ENCODE measurements at regions not wholly inside any gene's neighbourhood (a gene's known extent, or its start where the extent isn't known, plus 50 kb on each side); places are given as distances from the start of the nearest gene placed in this dataset.

DNA sequence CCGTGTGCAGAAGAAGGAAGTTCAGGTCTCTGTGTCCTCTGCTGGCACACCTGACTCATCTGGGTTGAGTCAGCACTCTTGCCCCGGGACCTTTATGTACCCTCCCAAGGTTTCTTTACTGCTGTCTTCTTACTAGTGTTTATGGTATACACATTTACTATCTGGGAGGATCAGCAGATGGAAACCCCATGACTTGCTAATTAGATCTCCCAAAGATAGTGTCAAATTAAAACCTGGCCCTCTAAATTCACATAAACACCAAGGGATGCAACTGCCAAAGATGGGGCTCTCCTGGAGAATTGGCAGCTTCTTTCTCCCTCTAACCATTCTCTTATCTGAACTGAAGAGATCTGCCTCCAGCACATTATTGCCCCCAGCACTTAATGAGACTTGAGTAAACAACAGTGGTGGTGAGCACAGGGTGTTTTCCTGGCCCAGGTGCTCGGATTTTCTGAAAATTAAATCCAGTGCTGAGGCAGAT lies 718.1 kb upstream of the SOX9 start:
- TF ChIP-seq, protein P1, sequence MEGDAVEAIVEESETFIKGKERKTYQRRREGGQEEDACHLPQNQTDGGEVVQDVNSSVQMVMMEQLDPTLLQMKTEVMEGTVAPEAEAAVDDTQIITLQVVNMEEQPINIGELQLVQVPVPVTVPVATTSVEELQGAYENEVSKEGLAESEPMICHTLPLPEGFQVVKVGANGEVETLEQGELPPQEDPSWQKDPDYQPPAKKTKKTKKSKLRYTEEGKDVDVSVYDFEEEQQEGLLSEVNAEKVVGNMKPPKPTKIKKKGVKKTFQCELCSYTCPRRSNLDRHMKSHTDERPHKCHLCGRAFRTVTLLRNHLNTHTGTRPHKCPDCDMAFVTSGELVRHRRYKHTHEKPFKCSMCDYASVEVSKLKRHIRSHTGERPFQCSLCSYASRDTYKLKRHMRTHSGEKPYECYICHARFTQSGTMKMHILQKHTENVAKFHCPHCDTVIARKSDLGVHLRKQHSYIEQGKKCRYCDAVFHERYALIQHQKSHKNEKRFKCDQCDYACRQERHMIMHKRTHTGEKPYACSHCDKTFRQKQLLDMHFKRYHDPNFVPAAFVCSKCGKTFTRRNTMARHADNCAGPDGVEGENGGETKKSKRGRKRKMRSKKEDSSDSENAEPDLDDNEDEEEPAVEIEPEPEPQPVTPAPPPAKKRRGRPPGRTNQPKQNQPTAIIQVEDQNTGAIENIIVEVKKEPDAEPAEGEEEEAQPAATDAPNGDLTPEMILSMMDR (IDR thresholded peaks at IDR 0.05; ENCODE audit: unreplicated experiment): no peak
- ChIA-PET CTCF (interaction anchor here (0.5 to 0.6 kb wide), 2 partner anchors 11 to 527 kb away, joined by 3 to 7 read pairs; no protein-coding TSS in a partner anchor), POLR2A (interaction anchor here (0.6 to 3.6 kb wide), 10 partner anchors 10 to 66 kb away, joined by 3 to 16 read pairs (median 4); no protein-coding TSS in a partner anchor)
- intact Hi-C loops (cut with micrococcal nuclease): loop anchor here (5.0 kb wide), 1 partner anchor 60 kb away; no protein-coding TSS in a partner anchor
- peak; percentile 81 for DNase-seq (ENCODE audit: unreplicated experiment)
- H3K36me3 Mint-ChIP-seq (ENCODE audit: insufficient read depth, unreplicated experiment): no peaks in the 10 kb centered on the region
- H3K27me3 Mint-ChIP-seq (ENCODE audit: insufficient read depth, unreplicated experiment): no peaks in the 10 kb centered on the region
- BruUV-seq (replicated peaks): no TSS peak
- H3K4me1 Mint-ChIP-seq (ENCODE audit: insufficient read depth, unreplicated experiment): peaks cover 30% of the 10 kb centered on the region
- H3K27ac Mint-ChIP-seq (ENCODE audit: low read depth, unreplicated experiment): peak overlapping the region; percentile 88
- no peak overlapping the region for H3K4me3 Mint-ChIP-seq (ENCODE audit: unreplicated experiment)
- H3K9me3 Mint-ChIP-seq (ENCODE audit: unreplicated experiment): no peaks in the 10 kb centered on the region

DNA sequence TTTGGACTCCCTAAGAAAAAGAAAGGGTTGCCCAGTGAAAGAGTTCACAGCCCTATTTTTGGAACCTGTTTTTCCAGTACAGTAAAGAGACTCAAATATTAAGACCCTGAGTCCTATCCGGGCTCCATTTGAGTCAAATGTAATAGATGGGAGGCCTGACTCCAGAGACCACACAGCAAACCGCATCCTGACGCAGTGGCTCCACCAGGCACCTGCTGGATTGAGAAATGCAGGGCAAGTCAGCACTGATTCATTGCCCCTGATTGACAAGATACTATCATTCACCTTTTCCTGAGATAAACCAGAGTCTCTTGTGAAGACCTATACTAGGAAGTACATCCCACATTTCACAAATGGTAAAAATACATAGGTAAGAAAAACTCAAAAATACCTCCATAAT lies 715.7 kb upstream of the SOX9 start:
- CTCF ChIA-PET: no interaction called here
- no peaks in the 10 kb centered on the region for H3K9me3 Mint-ChIP-seq (ENCODE audit: unreplicated experiment)
- POLR2A ChIA-PET: interaction anchor here (0.8 kb wide), 1 partner anchor 19 kb away, joined by 3 read pairs; no protein-coding TSS in a partner anchor
- H3K4me1 Mint-ChIP-seq (ENCODE audit: insufficient read depth, unreplicated experiment): peaks cover 40% of the 10 kb centered on the region
- intact Hi-C loops (cut with micrococcal nuclease): no loop called here
- H3K27me3 Mint-ChIP-seq (ENCODE audit: insufficient read depth, unreplicated experiment): no peaks in the 10 kb centered on the region
- TF ChIP-seq, protein P1 (IDR thresholded peaks at IDR 0.05; ENCODE audit: unreplicated experiment): no peak
- H3K4me3 Mint-ChIP-seq (ENCODE audit: unreplicated experiment): no peak overlapping the region
- no peaks in the 10 kb centered on the region for H3K36me3 Mint-ChIP-seq (ENCODE audit: insufficient read depth, unreplicated experiment)
- peak; percentile 64 for DNase-seq (ENCODE audit: unreplicated experiment)
- BruUV-seq (replicated peaks): no TSS peak
- peak overlapping the region; percentile 42 for H3K27ac Mint-ChIP-seq (ENCODE audit: low read depth, unreplicated experiment)

DNA sequence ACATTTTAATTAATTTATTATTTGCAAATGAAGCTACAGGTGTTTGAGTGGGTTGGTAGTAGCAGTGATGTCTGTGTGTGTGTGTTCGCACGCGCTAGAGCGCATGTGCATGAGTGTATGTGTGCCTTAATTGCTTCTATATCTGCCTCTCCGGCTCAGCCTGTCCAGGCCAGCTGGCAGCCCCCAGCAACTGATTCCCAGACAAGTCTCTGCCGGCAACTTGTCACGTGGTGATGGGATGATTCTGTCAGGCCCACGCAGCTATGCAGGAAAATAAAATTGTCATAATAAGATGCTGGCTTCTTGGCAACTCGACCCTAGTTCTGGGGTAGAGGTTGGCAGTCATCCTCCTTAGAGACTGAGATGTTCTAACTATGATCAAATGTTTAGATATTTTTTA lies 712.8 kb upstream of the SOX9 start:
- no peaks in the 10 kb centered on the region for H3K9me3 Mint-ChIP-seq (ENCODE audit: unreplicated experiment)
- H3K4me3 Mint-ChIP-seq (ENCODE audit: unreplicated experiment): no peak overlapping the region
- no peaks in the 10 kb centered on the region for H3K27me3 Mint-ChIP-seq (ENCODE audit: insufficient read depth, unreplicated experiment)
- intact Hi-C loops (cut with micrococcal nuclease): no loop called here
- TF ChIP-seq, protein P1 (IDR thresholded peaks at IDR 0.05; ENCODE audit: unreplicated experiment): no peak
- H3K27ac Mint-ChIP-seq (ENCODE audit: low read depth, unreplicated experiment): no peak overlapping the region
- ChIA-PET CTCF (interaction anchor here (0.7 kb wide), 1 partner anchor 711 kb away, joined by 3 read pairs; no protein-coding TSS in a partner anchor), POLR2A (interaction anchor here (0.8 to 1.7 kb wide), 3 partner anchors 9 to 31 kb away, joined by 3 read pairs; no protein-coding TSS in a partner anchor)
- no peak for DNase-seq (ENCODE audit: unreplicated experiment)
- H3K4me1 Mint-ChIP-seq (ENCODE audit: insufficient read depth, unreplicated experiment): peaks cover 39% of the 10 kb centered on the region
- H3K36me3 Mint-ChIP-seq (ENCODE audit: insufficient read depth, unreplicated experiment): no peaks in the 10 kb centered on the region
- BruUV-seq (replicated peaks): no TSS peak

DNA sequence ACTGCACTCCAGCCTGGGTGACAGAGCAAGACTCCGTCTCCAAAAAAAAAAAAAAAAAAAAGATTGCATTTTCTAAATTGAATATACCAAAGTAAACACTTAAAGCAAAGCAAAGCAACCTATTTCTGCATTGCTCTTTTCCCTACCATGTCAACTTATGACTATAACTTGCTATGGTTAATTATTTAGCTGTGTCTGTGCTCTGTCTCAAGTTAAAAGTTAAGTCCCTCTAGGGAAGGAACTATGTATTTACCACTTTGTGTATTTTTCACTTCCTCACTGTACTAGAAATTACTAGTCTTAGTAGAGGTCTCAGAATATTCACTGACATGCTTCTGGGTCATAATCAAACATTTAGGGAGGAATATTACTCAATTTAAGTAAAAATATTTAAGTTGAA lies 711.7 kb upstream of the SOX9 start:
- no peaks in the 10 kb centered on the region for H3K9me3 Mint-ChIP-seq (ENCODE audit: unreplicated experiment)
- POLR2A ChIA-PET: interaction anchor here (0.7 to 1.7 kb wide), 3 partner anchors 15 to 1048 kb away, joined by 3 read pairs; no protein-coding TSS in a partner anchor
- no peaks in the 10 kb centered on the region for H3K27me3 Mint-ChIP-seq (ENCODE audit: insufficient read depth, unreplicated experiment)
- peaks cover 35% of the 10 kb centered on the region for H3K4me1 Mint-ChIP-seq (ENCODE audit: insufficient read depth, unreplicated experiment)
- no TSS peak for BruUV-seq (replicated peaks)
- intact Hi-C loops (cut with micrococcal nuclease): no loop called here
- no peaks in the 10 kb centered on the region for H3K36me3 Mint-ChIP-seq (ENCODE audit: insufficient read depth, unreplicated experiment)
- CTCF ChIA-PET: interaction anchor here (0.7 kb wide), 1 partner anchor 65 kb away, joined by 3 read pairs; no protein-coding TSS in a partner anchor
- no peak overlapping the region for H3K27ac Mint-ChIP-seq (ENCODE audit: low read depth, unreplicated experiment)
- no peak overlapping the region for H3K4me3 Mint-ChIP-seq (ENCODE audit: unreplicated experiment)
- TF ChIP-seq, protein P1 (IDR thresholded peaks at IDR 0.05; ENCODE audit: unreplicated experiment): no peak
- no peak for DNase-seq (ENCODE audit: unreplicated experiment)

Measured in MCF 10A (cell line).